GM21717 (cell line): ENCODE measurements at regions not wholly inside any gene's neighbourhood (a gene's known extent, or its start where the extent isn't known, plus 50 kb on each side); places are given as distances from the start of the nearest gene placed in this dataset.

Experiments
- ATAC-seq: cut with Tn5 transposase; IDR thresholded peaks from one replicate; pipeline ENCODE4 v1.9.1; 2021; ENCODE audit warnings: mild to moderate bottlenecking, moderate library complexity; ENCODE audit not compliant: unreplicated experiment

- ATAC-seq = no peak
Measured at GRCh38 chr2:44825702-44826101, 115.8 kb upstream of the SIX3 start.

GRCh38 chr2:44826601-44827000, 114.9 kb upstream of the SIX3 start:
- no peak for ATAC-seq

GRCh38 chr2:44829771-44830170, 111.7 kb upstream of the SIX3 start:
- no peak for ATAC-seq

GRCh38 chr2:44833171-44834069, 108.1 kb upstream of the SIX3 start:
- ATAC-seq = peak; percentile 54

GRCh38 chr2:44834656-44835055, 106.8 kb upstream of the SIX3 start:
- no peak for ATAC-seq

- ATAC-seq = peak; percentile 44
Measured at GRCh38 chr2:44836174-44836573, 105.3 kb upstream of the SIX3 start.

- ATAC-seq = no peak
Measured at GRCh38 chr2:44836916-44837315, 104.6 kb upstream of the SIX3 start.

GRCh38 chr2:44838116-44838790, 103.2 kb upstream of the SIX3 start:
- no peak for ATAC-seq

- no peak for ATAC-seq
Measured at GRCh38 chr2:44839370-44839769, 102.1 kb upstream of the SIX3 start.

- ATAC-seq = no peak
Measured at GRCh38 chr2:44839771-44840502, 101.6 kb upstream of the SIX3 start.

GRCh38 chr2:44840503-44840850, 101.0 kb upstream of the SIX3 start:
- no peak for ATAC-seq

- ATAC-seq = no peak
Measured at GRCh38 chr2:44843086-44843485, 98.4 kb upstream of the SIX3 start.

- no peak for ATAC-seq
Measured at GRCh38 chr2:44843641-44844310, 97.7 kb upstream of the SIX3 start.

- ATAC-seq = no peak
Measured at GRCh38 chr2:44844651-44845270, 96.7 kb upstream of the SIX3 start.

GRCh38 chr2:44848026-44848425, 93.5 kb upstream of the SIX3 start:
- no peak for ATAC-seq

- ATAC-seq = no peak
Measured at GRCh38 chr2:44850016-44850415, 91.5 kb upstream of the SIX3 start.

- ATAC-seq = no peak
Measured at GRCh38 chr2:44851518-44851917, 90.0 kb upstream of the SIX3 start.

- ATAC-seq = no peak
Measured at GRCh38 chr2:44852594-44852993, 88.9 kb upstream of the SIX3 start.

GRCh38 chr2:44859337-44859736, 82.2 kb upstream of the SIX3 start:
- ATAC-seq = no peak

GRCh38 chr2:44866152-44866551, 75.3 kb upstream of the SIX3 start:
- ATAC-seq = no peak

- ATAC-seq = no peak
Measured at GRCh38 chr2:44869761-44870160, 71.7 kb upstream of the SIX3 start.
